HUES48 (cell line): ENCODE measurements at regions not wholly inside any gene's neighbourhood (a gene's known extent, or its start where the extent isn't known, plus 50 kb on each side); places are given as distances from the start of the nearest gene placed in this dataset.

Experiments
- H3K27ac ChIP-seq: one replicate; pipeline ENCODE4 v1.7.0; 2013; ENCODE audit warnings: low read depth, low read length, inconsistent platforms
- H3K27me3 ChIP-seq: 2 replicates; pipeline ENCODE4 v1.6.1; 2013; ENCODE audit warnings: mild to moderate bottlenecking, low read length; ENCODE audit not compliant: control insufficient read depth, insufficient read depth
- H3K36me3 ChIP-seq: 2 replicates; pipeline ENCODE4 v1.6.1; 2013; ENCODE audit warnings: low read length; ENCODE audit not compliant: control insufficient read depth, insufficient read depth
- H3K4me1 ChIP-seq: 2 replicates; pipeline ENCODE4 v1.6.1; 2013; ENCODE audit warnings: mild to moderate bottlenecking, low read length; ENCODE audit not compliant: control insufficient read depth, insufficient read depth
- H3K4me3 ChIP-seq: 2 replicates; pipeline ENCODE4 v1.5.1; 2013; ENCODE audit warnings: mild to moderate bottlenecking, low read depth, low read length
- H3K9ac ChIP-seq: 2 replicates; pipeline ENCODE4 v1.6.1; 2013; ENCODE audit warnings: mild to moderate bottlenecking, low read depth, low read length, moderate library complexity
- H3K9me3 ChIP-seq: 2 replicates; pipeline ENCODE4 v1.6.1; 2013; ENCODE audit warnings: low read length; ENCODE audit not compliant: control insufficient read depth, insufficient read depth

DNA sequence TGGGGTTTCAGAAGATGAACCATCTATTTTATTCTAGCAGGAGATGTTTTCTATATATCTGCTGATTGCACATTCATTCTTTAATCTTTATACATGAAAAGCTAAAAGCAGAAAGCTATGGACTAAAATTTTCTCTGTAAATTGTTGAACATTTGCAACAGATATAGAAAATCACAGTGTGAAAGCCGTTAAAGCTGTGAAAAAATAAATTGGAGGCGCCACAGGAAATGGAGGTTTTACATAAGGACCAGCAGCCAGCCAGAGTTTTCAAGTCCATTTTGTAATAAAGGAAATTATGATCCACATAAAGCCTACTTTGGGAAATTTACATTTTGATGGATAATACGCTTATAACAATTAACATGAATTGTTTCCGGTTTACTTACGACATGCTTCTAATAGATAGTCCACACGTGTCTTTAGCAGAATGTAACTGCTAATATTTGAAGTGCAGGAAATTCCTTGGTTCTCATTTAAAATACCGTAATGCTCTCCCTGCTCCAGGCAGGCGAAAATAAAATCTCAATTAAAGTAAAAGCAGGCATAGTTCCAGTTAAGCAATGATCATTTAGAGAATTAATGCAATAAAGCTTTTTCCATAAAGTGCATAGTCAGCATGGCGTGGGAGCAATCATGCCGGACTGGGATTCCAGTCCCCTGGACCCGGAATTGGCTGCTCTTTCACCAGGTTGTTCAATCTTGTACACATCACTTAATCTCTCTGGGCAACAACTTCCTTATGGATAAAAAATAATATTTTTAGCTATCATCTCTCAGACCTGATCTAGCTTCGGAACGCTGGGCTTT, 445.4 kb downstream of the ZNF608 start:
- no peaks in the 10 kb centered on the region for H3K27me3 ChIP-seq
- peaks cover 8% of the 10 kb centered on the region; the same call in 1 of the 2 replicates for H3K9me3 ChIP-seq
- no peak overlapping the region for H3K9ac ChIP-seq
- H3K4me1 ChIP-seq = no peaks in the 10 kb centered on the region
- no peak overlapping the region for H3K4me3 ChIP-seq
- no peaks in the 10 kb centered on the region for H3K36me3 ChIP-seq
- H3K27ac ChIP-seq = no peak overlapping the region

DNA sequence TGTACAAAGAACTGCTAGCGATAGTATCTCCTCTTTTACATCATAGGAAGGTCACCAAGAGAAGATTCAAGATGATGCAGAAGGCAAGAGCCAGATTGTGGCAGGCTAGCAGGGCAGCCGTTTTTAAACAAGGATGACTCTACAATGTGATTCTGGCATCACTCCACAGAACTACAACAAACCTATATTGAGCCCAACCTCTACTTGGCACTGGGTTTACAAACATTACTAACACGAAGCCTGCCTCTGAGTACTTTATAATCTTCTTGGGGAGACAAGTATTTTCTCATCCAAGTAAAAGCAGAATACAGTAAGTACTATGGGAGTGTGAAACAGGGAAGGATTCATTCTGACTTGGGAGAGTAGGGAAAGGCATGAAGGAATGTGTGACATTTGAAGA, 448.6 kb downstream of the ZNF608 start:
- Histone ChIP-seq H3K9ac (no peak overlapping the region), H3K27ac (no peak overlapping the region), H3K36me3 (no peaks in the 10 kb centered on the region), H3K27me3 (no peaks in the 10 kb centered on the region), H3K9me3 (no peaks in the 10 kb centered on the region), H3K4me3 (no peak overlapping the region), H3K4me1 (no peaks in the 10 kb centered on the region)

GRCh38 chr5:124292322-124292855, 454.1 kb downstream of the ZNF608 start:
- no peaks in the 10 kb centered on the region for H3K27me3 ChIP-seq
- H3K36me3 ChIP-seq = no peaks in the 10 kb centered on the region
- no peak overlapping the region for H3K4me3 ChIP-seq
- no peak overlapping the region for H3K9ac ChIP-seq
- H3K27ac ChIP-seq = no peak overlapping the region
- H3K9me3 ChIP-seq = no peaks in the 10 kb centered on the region
- H3K4me1 ChIP-seq = peaks cover 9% of the 10 kb centered on the region; the same call in 1 of the 2 replicates

- Histone ChIP-seq H3K36me3 (no peaks in the 10 kb centered on the region), H3K9me3 (no peaks in the 10 kb centered on the region), H3K27me3 (no peaks in the 10 kb centered on the region), H3K4me3 (no peak overlapping the region), H3K27ac (peak overlapping the region; percentile 70), H3K4me1 (peaks cover 13% of the 10 kb centered on the region; the same call in 1 of the 2 replicates), H3K9ac (no peak overlapping the region)
Measured at GRCh38 chr5:124289641-124290311, 456.7 kb downstream of the ZNF608 start.

DNA sequence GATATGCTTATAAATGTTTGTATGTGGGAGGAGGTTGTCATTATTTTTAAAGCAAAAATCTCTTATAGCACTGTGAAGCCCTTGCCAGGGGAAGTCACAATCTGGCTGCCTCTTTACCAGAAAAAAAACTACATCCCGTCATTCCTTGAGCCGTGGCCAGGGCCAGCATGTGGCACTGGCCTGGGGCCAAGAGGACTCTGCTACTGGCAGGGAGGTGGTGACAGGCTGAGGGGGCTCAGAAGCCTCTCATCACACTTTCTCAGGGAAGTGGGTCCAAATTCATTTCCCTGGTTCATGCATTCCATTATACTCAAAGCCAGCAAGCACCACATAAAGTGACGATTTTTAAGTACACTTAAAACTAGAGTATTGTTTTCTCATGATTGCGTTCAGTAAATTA, 457.3 kb downstream of the ZNF608 start:
- Histone ChIP-seq H3K27ac (no peak overlapping the region), H3K4me3 (no peak overlapping the region), H3K4me1 (peaks cover 13% of the 10 kb centered on the region; the same call in 1 of the 2 replicates), H3K9ac (no peak overlapping the region), H3K27me3 (no peaks in the 10 kb centered on the region), H3K9me3 (no peaks in the 10 kb centered on the region), H3K36me3 (no peaks in the 10 kb centered on the region)

- Histone ChIP-seq H3K9me3 (no peaks in the 10 kb centered on the region), H3K27ac (no peak overlapping the region), H3K36me3 (no peaks in the 10 kb centered on the region), H3K9ac (no peak overlapping the region), H3K27me3 (no peaks in the 10 kb centered on the region), H3K4me3 (no peak overlapping the region), H3K4me1 (peaks cover 13% of the 10 kb centered on the region; the same call in 1 of the 2 replicates)
Measured at GRCh38 chr5:124287813-124288212, 458.6 kb downstream of the ZNF608 start.

DNA sequence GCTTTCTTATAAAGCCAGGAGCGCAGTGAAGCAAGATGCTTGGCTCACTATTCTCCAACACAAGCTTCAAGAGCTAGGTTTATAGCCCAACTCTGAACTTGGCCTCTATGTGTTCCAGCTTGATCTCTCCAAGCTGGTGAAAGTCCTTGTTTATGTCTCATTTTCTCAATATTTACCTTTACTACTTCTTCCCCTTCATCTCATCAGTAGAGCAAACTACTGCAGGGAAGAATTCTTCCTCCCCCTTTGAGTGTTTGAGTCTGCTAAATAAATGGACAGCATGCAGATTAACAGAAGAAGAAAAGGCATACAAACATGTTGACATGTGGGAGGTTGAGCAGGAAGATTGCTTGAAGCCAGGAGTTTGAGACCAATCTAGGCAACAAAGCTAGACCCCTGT, 460.7 kb downstream of the ZNF608 start:
- H3K36me3 ChIP-seq = no peaks in the 10 kb centered on the region

DNA sequence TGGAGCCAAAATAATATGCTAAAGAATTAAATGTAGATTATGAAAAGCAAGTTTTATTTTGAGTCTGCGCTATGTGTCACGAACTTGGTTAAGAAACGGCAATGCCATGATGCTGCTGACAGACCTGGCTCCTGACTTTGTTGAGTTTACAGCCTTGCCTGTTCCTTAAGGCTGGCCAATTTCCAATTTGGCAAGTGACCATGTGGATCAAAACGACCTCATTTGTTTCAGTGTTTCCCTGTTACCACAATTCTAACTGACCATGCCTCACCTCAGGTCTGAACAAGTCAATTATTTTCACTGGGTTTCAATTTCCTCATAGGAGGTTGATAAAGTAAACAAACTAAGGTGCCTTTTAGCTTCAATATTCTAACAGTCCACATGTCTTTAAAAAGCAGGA, 461.4 kb downstream of the ZNF608 start:
- H3K36me3 ChIP-seq = no peaks in the 10 kb centered on the region
- peaks cover 10% of the 10 kb centered on the region; the same call in 1 of the 2 replicates for H3K4me1 ChIP-seq
- H3K27me3 ChIP-seq = no peaks in the 10 kb centered on the region
- H3K4me3 ChIP-seq = no peak overlapping the region
- no peak overlapping the region for H3K9ac ChIP-seq
- no peak overlapping the region for H3K27ac ChIP-seq
- no peaks in the 10 kb centered on the region for H3K9me3 ChIP-seq

More for the DNA sequence above, 460.7 kb downstream of the ZNF608 start:
- H3K9ac ChIP-seq = no peak overlapping the region
- no peak overlapping the region for H3K27ac ChIP-seq
- peaks cover 13% of the 10 kb centered on the region; the same call in 1 of the 2 replicates for H3K4me1 ChIP-seq
- H3K9me3 ChIP-seq = no peaks in the 10 kb centered on the region
- H3K27me3 ChIP-seq = no peaks in the 10 kb centered on the region
- no peak overlapping the region for H3K4me3 ChIP-seq

DNA sequence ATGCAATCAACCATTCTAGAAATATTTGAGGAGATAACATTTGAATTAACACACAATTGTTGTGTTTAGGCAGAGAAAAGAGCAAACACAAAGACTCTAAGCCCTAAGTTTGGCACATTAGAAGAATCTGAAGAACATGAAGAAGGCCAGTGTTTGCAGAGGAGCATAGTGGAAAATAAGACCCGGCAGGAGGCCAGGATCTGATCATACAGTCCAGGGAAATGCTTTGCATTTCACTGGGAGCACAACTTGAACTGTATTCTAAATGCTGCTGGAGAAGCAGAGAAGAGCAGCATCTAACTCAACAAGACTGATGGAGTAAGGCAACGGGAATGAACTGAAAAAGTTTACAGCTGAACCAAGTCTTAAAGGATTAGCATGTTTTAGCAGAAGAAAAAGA, 463.4 kb downstream of the ZNF608 start:
- H3K27ac ChIP-seq = no peak overlapping the region

GRCh38 chr5:124280079-124280478, 466.4 kb downstream of the ZNF608 start:
- Histone ChIP-seq H3K27me3 (no peaks in the 10 kb centered on the region), H3K9ac (no peak overlapping the region), H3K4me1 (no peaks in the 10 kb centered on the region; the same call in 1 of the 2 replicates), H3K4me3 (no peak overlapping the region), H3K27ac (no peak overlapping the region), H3K36me3 (no peaks in the 10 kb centered on the region), H3K9me3 (no peaks in the 10 kb centered on the region)

More for the DNA sequence above, 463.4 kb downstream of the ZNF608 start:
- H3K9me3 ChIP-seq = no peaks in the 10 kb centered on the region
- H3K36me3 ChIP-seq = no peaks in the 10 kb centered on the region
- peaks cover 3% of the 10 kb centered on the region; the same call in 1 of the 2 replicates for H3K4me1 ChIP-seq
- no peaks in the 10 kb centered on the region for H3K27me3 ChIP-seq
- H3K9ac ChIP-seq = no peak overlapping the region
- no peak overlapping the region for H3K4me3 ChIP-seq
